ENCODE measurements at regions not wholly inside any gene's neighbourhood (a gene's known extent, or its start where the extent isn't known, plus 50 kb on each side); places are given as distances from the start of the nearest gene placed in this dataset.

- no peak for TF ChIP-seq CTCF (IDR thresholded peaks at IDR 0.05)
- no peak for TF ChIP-seq POLR2A (IDR thresholded peaks at IDR 0.05)
These were observed 80.2 kb downstream of the TMEM47 start for GRCh38 chrX:34576864-34577263.

Measured in right lobe of liver (tissue), 4 donors.